ENCODE measurements at regions not wholly inside any gene's neighbourhood (a gene's known extent, or its start where the extent isn't known, plus 50 kb on each side); places are given as distances from the start of the nearest gene placed in this dataset.
A peak's percentile ranks its signal among the peaks of the same experiment; 100 is the strongest.

GRCh38 chr6:148203281-148203925, 139.2 kb upstream of the SASH1 start:
- no peak for DNase-seq (ENCODE audit: low read depth, low spot score)

DNA sequence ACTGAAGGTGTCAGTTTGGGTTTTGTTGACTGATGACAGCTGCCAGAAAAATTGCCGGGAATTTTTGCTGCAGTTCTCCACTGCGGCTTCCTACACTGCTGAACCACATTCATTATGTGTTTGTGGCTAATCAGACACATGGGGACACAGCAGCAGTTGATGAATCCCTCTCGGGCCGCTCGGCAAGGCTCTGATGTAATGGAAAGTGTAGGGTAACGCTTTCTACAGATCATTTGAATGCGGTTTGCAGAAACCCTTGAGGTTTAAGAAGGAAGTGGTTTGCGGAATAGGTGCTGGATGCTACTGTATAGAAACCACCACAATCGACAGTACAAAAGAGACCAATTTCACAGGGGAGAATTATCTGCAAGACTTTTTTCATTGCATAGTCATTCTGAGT, 138.7 kb upstream of the SASH1 start:
- peak; percentile 3 for DNase-seq (ENCODE audit: low read depth, low spot score)

DNA sequence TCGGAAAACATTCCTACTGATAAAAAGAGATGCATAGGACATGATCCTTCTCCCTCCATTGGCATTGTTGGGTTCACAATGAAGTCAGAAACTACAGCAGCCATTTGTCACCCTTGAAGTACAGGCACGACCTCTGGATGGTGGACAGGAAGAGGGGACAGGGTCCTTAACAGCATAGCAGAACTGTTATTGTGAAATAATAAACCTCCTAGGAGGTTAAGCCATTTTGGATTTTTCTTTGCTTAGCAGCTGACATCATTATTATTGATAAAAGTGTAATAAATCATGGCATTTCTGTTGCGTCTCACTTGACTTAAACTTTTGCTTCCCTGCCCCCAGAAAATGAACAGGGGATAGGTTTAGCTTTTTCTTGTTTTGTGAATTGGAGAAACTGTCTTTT, 134.3 kb upstream of the SASH1 start:
- DNase-seq (ENCODE audit: low read depth, low spot score), result no peak

DNA sequence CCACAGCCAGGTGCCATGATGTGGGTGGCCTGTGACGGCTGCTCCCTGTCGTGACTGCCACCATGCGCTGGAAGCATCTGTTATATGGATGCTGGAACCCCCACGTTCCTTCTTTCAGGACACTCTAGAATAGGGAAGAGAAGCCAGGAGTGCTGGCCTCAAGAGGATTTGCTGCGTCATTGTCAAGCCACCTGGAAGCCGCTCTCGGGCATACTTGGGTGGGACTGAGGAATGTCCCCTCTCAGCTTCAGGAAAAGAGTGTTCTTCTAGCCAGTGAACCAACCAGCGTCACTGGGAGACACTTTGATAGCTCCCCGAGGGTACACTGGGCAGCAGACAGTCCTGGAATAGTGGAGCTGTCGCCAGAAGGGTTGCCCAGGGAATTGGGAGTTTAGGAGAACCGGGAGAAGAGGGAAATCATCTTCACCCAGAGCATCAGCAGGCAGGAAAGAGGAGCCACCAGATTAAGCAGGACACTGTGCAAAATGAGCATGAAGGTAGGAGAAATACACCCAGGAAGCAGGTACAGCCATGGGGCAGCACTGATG, 130.8 kb upstream of the SASH1 start:
- DNase-seq (ENCODE audit: low read depth, low spot score), result peak; percentile 6

- DNase-seq (ENCODE audit: low read depth, low spot score), result no peak
These were observed 130.3 kb upstream of the SASH1 start for GRCh38 chr6:148212366-148212765.

DNA sequence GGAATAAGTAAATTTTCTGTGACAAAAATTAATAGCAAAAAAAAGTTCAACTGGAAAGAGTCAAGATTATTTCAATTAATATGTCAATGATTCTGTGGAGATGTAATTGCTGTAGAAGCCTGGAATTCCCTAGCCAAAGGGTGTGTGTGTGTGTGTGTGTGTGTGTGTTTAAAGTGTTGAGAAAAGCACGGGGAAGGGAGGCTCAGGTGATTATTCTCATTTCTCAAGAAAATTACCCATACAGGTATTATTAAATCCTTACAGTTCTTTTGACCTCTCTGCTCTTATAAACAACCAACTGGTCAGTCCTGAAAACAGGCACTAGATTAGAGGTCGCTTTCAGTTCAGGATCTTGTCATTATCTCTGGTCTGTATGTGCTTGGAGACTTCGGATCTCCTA, 129.3 kb upstream of the SASH1 start:
- DNase-seq (ENCODE audit: low read depth, low spot score), result no peak

GRCh38 chr6:148214667-148215066, 128.0 kb upstream of the SASH1 start:
- DNase-seq (ENCODE audit: low read depth, low spot score), result no peak

DNA sequence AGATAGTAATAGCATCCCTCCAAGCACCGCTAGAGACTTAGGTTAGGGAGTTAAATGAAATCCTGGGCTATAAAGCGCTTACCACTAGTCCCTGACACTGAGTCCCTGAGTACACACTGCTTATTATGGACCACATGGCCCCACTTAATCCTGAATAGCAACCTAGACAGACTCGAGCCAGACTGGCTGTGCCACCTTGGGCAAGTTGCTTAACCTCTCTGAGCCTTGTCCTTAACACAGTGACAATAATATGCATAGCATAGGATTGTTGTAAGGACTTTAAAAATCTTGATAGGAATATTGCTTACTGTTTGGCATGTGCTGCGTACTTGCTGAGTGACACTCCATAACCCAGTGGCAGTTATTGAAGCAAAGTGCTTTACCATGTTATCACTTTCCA, 125.6 kb upstream of the SASH1 start:
- no peak for DNase-seq (ENCODE audit: low read depth, low spot score)

DNA sequence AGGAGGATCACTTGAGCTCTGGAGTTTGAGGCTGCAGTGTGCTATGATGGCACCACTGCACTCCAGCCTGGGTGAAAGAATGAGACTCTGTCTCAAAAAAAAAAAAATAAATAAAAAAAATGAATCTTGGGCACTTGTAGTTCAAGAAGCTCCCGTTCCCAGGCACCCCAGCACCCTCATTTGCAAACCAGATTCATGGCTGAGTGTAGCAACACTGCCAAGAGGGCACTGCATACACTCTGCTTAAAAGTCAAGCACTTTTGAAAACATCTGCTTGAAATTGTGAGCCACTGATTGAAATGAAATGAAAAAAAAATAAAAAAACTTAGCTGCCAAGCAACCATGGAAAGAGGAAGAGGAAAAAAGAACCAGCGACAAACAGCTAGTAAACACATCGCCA, 124.7 kb upstream of the SASH1 start:
- no peak for DNase-seq (ENCODE audit: low read depth, low spot score)

GRCh38 chr6:148218542-148219258, 123.9 kb upstream of the SASH1 start:
- no peak for DNase-seq (ENCODE audit: low read depth, low spot score)

- DNase-seq (ENCODE audit: low read depth, low spot score), result no peak
These were observed 121.2 kb upstream of the SASH1 start for GRCh38 chr6:148221196-148221979.

DNA sequence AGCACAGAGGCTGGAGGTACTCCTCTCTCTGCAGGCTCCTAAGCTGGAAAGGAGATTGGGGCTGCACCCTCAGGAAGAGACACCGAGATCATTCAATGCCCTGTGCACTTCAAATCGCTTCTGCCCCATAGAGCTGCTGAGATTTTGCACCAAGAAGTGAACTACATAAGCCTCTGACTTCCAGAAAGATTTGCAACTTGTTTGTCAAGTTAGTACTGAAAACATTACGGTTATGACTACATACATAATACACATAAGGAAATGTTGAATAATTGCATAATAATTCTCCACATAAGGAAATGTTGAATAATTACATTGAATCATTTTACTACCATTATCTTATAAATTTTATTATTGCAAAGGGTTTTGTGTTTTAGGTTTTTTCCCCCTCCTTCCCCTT, 120.3 kb upstream of the SASH1 start:
- no peak for DNase-seq (ENCODE audit: low read depth, low spot score)

DNA sequence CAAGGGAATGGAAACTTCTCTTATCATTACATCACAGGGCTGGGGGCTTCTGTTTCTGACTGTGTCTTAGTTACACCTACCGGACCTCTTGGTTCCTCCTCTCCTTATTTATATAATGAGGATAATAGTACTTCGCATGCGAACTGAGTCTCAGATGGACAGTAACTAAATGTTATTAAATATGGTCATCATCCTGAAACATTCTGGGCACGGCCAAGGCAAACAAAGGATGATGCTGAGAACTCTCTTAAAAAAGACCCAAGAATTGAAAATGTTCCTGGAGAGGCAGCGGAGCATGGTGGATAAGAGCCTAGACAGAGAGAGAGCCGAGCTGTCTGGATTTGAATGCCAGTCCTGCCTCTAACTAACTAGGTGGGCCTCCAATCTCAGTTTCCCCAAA, 119.8 kb upstream of the SASH1 start:
- DNase-seq (ENCODE audit: low read depth, low spot score), result no peak

- no peak for DNase-seq (ENCODE audit: low read depth, low spot score)
These were observed 119.2 kb upstream of the SASH1 start for GRCh38 chr6:148223424-148223842.

DNA sequence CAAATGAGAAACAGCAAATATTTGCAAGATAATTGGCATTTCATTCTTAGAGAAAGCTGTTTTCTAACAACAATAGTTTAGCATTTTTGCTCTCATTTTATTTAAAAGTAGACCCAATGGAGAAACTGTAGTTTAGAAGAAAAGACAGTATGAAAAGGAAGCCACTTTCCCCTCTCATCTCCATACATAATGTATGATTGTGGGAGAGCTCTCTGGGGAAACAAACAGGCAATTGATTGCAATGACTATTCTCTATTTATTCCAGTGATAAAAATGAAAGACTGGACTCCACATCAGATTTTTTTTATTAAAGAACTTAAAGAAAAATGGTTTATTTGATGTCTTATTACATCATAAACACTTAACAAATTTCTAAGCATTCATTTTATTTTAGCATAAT, 116.8 kb upstream of the SASH1 start:
- no peak for DNase-seq (ENCODE audit: low read depth, low spot score)

DNA sequence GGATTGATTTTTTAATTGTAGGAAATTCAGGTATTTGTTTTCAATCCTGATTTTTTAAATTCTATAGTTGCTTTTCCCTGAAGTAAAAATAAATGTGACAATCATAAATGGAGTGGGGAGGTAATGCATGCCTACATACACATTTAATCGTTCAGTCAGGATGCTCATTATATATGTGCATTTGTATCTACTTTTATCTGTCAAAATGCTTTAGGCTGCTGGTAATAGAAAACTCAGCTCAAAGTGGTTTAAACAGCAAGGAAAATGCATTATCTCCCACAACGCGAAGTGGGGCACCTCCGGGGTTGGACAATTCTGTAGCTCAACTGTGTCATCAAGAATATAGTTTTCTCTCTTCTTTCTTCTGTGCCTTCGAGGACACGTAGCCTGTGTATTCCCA, 116.4 kb upstream of the SASH1 start:
- no peak for DNase-seq (ENCODE audit: low read depth, low spot score)

GRCh38 chr6:148231572-148231971, 111.1 kb upstream of the SASH1 start:
- no peak for DNase-seq (ENCODE audit: low read depth, low spot score)

- DNase-seq (ENCODE audit: low read depth, low spot score), result no peak
These were observed 107.2 kb upstream of the SASH1 start for GRCh38 chr6:148235446-148235845.

GRCh38 chr6:148238713-148239112, 103.9 kb upstream of the SASH1 start:
- no peak for DNase-seq (ENCODE audit: low read depth, low spot score)

DNA sequence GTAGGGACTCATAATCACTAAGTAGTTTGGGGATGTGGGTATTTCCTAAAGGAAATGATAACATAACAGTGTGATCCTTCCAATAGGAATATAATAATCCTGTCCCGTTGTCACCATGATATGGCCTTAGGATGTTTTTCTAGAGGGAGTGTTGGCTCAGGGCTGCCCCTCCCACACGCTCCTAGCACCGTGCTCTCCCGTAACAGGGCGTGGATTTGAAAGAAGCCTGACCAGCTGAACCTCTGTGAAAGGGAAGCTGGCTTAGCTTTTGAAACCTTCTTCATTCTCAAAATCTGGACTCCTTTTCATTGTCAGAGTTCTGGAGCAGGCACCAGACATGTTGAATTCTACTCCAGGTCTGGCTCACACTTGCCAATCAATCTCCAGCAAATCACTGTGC, 103.4 kb upstream of the SASH1 start:
- no peak for DNase-seq (ENCODE audit: low read depth, low spot score)

DNA sequence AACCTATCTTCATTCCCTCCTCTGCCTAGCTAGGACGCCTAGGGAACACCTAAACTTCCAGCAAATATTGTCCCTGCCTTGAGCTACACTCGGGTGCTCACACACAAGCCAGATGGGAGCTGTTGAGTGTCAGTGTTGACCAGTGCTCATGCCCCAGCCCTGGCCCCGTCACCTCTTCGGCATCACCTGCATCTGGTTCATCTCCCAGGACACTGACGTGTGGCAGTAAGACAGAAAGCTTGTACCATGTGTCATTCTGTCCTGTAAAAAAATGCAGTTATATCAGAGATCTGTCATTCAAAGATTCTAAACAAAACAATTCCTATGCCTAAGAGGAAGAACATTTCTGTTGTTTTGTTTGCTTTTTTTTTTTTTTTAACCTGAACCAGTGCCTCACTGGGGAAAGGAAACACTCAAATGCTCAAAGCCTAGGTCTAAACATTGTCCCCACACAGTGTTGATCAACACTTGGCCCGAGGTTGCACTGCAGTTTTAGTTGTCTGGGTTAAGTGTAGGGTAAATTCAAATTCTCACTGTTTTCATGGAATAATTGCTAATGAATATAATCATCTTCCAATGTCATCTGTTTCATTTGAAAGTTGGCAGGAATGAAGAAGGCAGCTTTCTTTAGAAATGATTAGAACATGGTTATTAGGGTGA, 102.7 kb upstream of the SASH1 start:
- DNase-seq (ENCODE audit: low read depth, low spot score), result no peak

GRCh38 chr6:148240461-148240840, 102.2 kb upstream of the SASH1 start:
- no peak for DNase-seq (ENCODE audit: low read depth, low spot score)
